ENCODE measurements at regions not wholly inside any gene's neighbourhood (a gene's known extent, or its start where the extent isn't known, plus 50 kb on each side); places are given as distances from the start of the nearest gene placed in this dataset.

DNA sequence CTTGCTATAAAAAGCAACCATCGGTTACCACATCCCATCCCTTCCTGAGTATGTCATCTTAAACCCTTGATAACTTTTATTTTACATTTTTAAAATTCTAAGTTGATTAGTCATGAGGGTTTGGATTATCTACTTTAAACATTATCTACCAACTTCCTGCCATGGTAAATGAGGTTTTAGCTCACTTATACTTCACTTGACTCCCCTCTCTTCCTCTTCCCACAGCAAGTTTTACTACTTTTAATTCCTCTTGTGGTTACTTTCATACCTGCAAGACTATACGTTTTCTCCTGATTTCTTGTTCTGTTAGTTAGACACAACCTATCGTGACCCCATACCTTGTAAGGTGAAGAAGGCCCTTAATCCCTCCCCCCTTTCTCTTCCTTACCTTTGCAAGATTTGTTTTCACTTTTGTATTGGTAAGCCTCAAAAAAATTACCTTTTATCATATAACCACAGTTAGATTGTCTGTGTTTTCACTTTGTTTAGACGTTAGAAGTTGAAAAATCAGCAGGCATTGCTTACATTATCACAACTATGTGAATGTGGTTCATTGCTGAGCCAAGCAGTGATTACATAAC, 60.1 kb upstream of the OGFRL1 start:
- TF ChIP-seq, protein P1, sequence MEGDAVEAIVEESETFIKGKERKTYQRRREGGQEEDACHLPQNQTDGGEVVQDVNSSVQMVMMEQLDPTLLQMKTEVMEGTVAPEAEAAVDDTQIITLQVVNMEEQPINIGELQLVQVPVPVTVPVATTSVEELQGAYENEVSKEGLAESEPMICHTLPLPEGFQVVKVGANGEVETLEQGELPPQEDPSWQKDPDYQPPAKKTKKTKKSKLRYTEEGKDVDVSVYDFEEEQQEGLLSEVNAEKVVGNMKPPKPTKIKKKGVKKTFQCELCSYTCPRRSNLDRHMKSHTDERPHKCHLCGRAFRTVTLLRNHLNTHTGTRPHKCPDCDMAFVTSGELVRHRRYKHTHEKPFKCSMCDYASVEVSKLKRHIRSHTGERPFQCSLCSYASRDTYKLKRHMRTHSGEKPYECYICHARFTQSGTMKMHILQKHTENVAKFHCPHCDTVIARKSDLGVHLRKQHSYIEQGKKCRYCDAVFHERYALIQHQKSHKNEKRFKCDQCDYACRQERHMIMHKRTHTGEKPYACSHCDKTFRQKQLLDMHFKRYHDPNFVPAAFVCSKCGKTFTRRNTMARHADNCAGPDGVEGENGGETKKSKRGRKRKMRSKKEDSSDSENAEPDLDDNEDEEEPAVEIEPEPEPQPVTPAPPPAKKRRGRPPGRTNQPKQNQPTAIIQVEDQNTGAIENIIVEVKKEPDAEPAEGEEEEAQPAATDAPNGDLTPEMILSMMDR (conservative IDR thresholded peaks at IDR 0.05): no peak
- TF ChIP-seq ZFX (IDR thresholded peaks at IDR 0.05): no peak
